ENCODE measurements at regions not wholly inside any gene's neighbourhood (a gene's known extent, or its start where the extent isn't known, plus 50 kb on each side); places are given as distances from the start of the nearest gene placed in this dataset.

DNA sequence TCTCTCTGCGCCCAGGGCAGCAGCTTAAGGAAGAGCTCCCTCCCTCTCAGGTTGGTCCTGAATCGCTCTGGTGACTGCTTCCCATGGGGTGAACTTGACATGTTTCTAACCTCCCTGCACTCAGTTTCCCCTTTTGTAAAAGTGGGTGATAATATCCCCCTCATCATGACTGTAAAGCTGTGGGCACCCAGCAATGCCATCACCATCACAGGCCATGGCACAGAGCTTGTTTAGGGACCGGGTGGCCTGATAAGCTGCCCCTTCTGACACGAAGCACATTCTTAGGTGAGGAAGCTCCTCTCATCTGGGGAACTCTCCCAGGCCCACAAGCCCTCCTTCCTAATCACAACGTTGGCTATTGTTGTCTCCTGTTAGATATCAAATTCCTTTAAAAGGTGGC lies 972.8 kb upstream of the ZNF722 start:
- DNase-seq (ENCODE audit: low read depth, low spot score) = no peak
- intact Hi-C loops (cut with micrococcal nuclease) (no loop called here), dilution Hi-C loops (cut with MboI; ENCODE audit: extremely low pct_ligation_motif_present, low sequenced_read_pairs) (no loop called here)
- Histone ChIP-seq H4K20me1 (replicated peaks; ENCODE audit: control insufficient read depth, extremely low read depth, insufficient read depth, low read length) (no peaks in the 10 kb centered on the region), H3K4me2 (ENCODE audit: insufficient read depth, low read length) (no peak overlapping the region), H3K27me3 (ENCODE audit: control insufficient read depth in 2 of 2, insufficient read depth in 2 of 2, low read length in 2 of 2) (no peaks in the 10 kb centered on the region), H3K9me1 (replicated peaks; ENCODE audit: control insufficient read depth, extremely low read depth, insufficient read depth, low read length) (no peaks in the 10 kb centered on the region), H3K4me3 (replicated peaks in 1 of 3; ENCODE audit: insufficient read depth in 1 of 3, low read depth in 1 of 3, low read length in 3 of 3) (no peak overlapping the region), H3K79me2 (ENCODE audit: control insufficient read depth, insufficient read depth, low read length) (no peaks in the 10 kb centered on the region), H3K27ac (ENCODE audit: insufficient read depth, low read depth, low read length) (no peak overlapping the region), H3K4me1 (ENCODE audit: control insufficient read depth, extremely low read depth, insufficient read depth, low read length) (no peaks in the 10 kb centered on the region), H3K9me3 (replicated peaks; ENCODE audit: control insufficient read depth, insufficient read depth, low read length) (peaks cover 10% of the 10 kb centered on the region), H3K36me3 (ENCODE audit: control insufficient read depth in 2 of 2, extremely low read depth in 1 of 2, insufficient read depth in 2 of 2, low read length in 2 of 2) (no peaks in the 10 kb centered on the region), H2AFZ (ENCODE audit: low read depth, low read length) (no peak overlapping the region), H3K9ac (replicated peaks; ENCODE audit: extremely low read depth, insufficient read depth, low read length) (no peak overlapping the region)
- CTCF ChIA-PET = no interaction called here
- TF ChIP-seq, protein P1, sequence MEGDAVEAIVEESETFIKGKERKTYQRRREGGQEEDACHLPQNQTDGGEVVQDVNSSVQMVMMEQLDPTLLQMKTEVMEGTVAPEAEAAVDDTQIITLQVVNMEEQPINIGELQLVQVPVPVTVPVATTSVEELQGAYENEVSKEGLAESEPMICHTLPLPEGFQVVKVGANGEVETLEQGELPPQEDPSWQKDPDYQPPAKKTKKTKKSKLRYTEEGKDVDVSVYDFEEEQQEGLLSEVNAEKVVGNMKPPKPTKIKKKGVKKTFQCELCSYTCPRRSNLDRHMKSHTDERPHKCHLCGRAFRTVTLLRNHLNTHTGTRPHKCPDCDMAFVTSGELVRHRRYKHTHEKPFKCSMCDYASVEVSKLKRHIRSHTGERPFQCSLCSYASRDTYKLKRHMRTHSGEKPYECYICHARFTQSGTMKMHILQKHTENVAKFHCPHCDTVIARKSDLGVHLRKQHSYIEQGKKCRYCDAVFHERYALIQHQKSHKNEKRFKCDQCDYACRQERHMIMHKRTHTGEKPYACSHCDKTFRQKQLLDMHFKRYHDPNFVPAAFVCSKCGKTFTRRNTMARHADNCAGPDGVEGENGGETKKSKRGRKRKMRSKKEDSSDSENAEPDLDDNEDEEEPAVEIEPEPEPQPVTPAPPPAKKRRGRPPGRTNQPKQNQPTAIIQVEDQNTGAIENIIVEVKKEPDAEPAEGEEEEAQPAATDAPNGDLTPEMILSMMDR (IDR thresholded peaks at IDR 0.05; ENCODE audit: extremely low read depth in 1 of 2, insufficient read depth in 1 of 2, low read depth in 1 of 2, low read length in 2 of 2) = no peak
- TF ChIP-seq FOS (IDR thresholded peaks at IDR 0.05; ENCODE audit: borderline replicate concordance, insufficient read depth, low read length) (no peak), POLR2A (IDR thresholded peaks at IDR 0.05; ENCODE audit: low read depth, low read length) (no peak), MYC (IDR thresholded peaks at IDR 0.05; ENCODE audit: low read depth, low read length) (no peak), JUN (IDR thresholded peaks at IDR 0.05; ENCODE audit: borderline replicate concordance, insufficient read depth, insufficient read length, low read depth) (no peak), EZH2 (IDR thresholded peaks at IDR 0.05; ENCODE audit: borderline replicate concordance, low read depth, low read length, severe bottlenecking) (no peak), GATA2 (IDR thresholded peaks at IDR 0.05; ENCODE audit: insufficient read depth, insufficient read length, low read depth, low read length) (no peak), POLR2AphosphoS5 (IDR thresholded peaks at IDR 0.05; ENCODE audit: insufficient read depth, low read depth, low read length) (no peak)
- TF ChIP-seq, protein P2, sequence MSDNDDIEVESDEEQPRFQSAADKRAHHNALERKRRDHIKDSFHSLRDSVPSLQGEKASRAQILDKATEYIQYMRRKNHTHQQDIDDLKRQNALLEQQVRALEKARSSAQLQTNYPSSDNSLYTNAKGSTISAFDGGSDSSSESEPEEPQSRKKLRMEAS (IDR thresholded peaks at IDR 0.05; ENCODE audit: insufficient read depth, insufficient read length) = no peak
- no TSS peak for BruUV-seq (replicated peaks)
- POLR2A ChIA-PET = interaction anchor here (0.6 kb wide), 1 partner anchor 217 kb away, joined by 3 read pairs; no protein-coding TSS in a partner anchor
- no peak for FAIRE-seq

Data from endothelial cell of umbilical vein (primary cell).